GM18502 (cell line): ENCODE measurements at regions not wholly inside any gene's neighbourhood (a gene's known extent, or its start where the extent isn't known, plus 50 kb on each side); places are given as distances from the start of the nearest gene placed in this dataset.

Source experiments
- ATAC-seq: cut with Tn5 transposase; IDR thresholded peaks from one replicate; pipeline ENCODE4 v1.9.1; 2021; ENCODE audit warnings: mild to moderate bottlenecking; ENCODE audit not compliant: unreplicated experiment, poor library complexity

- ATAC-seq = no peak
These were observed 545.5 kb upstream of the MGMT start for GRCh38 chr10:128921389-128922022.

GRCh38 chr10:128922172-128922571, 544.9 kb upstream of the MGMT start:
- no peak for ATAC-seq

GRCh38 chr10:128922619-128923196, 544.3 kb upstream of the MGMT start:
- no peak for ATAC-seq

GRCh38 chr10:128924918-128925317, 542.1 kb upstream of the MGMT start:
- ATAC-seq = no peak

- no peak for ATAC-seq
These were observed 540.3 kb upstream of the MGMT start for GRCh38 chr10:128926711-128927110.

DNA sequence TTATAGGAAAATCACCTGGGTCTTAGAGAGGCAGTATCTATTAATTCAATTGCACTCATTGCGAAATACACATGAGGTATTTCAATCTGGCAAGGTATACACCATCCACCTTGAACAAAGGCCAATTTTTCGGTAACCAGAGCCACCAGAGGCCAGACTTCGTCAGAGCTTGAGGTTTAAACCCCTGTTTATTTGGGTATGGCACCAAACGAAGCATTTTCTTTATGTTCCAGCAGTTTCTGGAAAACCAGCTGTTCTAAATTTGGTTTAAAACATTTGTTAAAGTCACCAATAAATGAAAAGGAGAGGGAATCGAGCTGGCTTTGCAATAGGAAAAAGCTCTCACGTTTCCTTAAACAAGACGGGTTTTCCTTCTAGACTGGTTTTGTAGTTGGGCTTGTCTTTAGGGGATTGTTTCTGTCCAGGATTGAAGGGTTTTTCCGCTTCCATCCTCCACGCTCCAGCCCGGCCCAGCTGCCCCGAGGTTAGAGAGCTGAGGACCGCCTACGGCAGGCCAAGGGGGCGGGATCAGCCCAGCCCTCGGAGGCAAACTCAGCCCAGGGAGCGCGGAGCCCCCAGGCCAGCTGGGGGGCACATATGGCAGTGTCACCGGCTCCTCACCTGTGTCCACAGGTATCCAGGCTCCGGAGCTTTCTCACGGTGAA, 539.4 kb upstream of the MGMT start:
- ATAC-seq = no peak

GRCh38 chr10:128928231-128928836, 538.7 kb upstream of the MGMT start:
- ATAC-seq = no peak

DNA sequence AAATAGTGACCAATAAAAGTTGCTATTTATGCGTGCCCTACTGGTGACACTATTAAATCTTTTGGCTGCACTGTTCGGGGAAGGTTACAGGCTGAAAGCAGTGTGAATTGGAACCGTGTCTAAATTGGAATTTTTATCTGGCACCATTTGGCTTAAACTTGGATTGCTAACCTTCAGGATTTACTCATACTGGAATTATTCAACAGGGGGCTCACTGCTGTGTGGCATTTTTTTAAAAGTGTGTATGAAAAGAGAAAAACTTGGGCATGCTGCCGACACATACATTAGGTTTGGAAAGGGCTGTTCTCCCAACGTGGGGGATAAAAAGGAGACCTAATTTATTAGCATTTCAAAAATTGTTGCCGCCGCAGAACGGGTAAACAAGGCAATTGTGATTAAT, 537.9 kb upstream of the MGMT start:
- no peak for ATAC-seq

DNA sequence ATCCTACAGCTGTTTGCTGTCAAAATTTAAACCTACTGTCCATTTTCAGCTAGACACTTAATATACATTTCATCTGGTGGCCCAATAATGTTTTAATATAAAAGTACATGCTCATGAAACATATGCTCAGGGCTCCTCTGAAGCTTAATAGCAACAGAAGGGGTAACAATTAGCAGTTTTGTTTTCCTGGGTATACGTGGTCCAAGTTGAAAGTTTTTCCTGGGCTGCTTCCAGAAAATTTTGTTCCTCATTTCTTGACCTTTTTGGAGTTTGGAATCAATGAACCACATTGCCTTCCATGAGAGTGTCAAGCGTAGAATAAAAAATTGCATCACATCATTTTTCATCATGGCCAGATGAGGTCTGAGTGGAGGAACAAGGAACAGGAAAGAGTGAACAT, 537.3 kb upstream of the MGMT start:
- ATAC-seq = no peak

DNA sequence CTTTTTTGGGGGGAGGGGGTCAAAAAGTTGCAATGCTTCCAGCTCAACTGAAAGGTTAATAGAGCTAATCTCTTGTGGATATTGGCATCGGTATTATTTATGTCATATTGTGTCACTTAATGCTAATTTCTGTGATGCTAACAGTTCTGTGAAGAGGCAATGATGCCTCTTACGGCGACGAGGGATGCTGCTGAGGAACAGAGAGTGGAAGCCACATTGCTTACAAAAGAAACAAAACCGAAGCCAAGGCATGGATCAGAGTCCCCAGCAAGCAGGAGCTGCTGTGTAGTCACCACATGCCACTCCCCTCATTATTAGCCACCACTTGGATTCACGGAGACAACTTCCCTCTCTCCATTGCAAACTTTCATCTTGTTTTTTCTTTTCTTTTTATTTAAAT, 536.5 kb upstream of the MGMT start:
- no peak for ATAC-seq

GRCh38 chr10:128932071-128932820, 534.8 kb upstream of the MGMT start:
- ATAC-seq = no peak

- ATAC-seq = no peak
These were observed 532.5 kb upstream of the MGMT start for GRCh38 chr10:128934492-128934891.

DNA sequence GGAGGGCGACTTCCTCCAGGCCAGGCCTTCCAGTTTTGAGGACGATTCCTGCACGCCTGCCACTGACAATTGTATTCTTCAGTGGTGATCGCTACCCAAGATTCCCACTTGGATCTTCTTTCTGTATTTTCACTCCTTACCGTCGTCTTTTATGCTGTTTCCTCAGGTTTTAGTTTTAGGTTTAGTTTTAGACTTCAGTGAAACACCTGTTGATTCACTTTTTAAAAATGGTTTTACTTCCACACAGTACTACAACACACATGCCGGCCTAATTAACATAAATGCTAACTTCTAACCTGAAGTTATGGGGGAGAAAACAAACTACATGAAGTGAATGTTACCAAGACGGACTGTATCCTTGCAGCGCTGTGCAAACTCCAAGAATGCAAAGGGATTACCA, 530.6 kb upstream of the MGMT start:
- no peak for ATAC-seq

DNA sequence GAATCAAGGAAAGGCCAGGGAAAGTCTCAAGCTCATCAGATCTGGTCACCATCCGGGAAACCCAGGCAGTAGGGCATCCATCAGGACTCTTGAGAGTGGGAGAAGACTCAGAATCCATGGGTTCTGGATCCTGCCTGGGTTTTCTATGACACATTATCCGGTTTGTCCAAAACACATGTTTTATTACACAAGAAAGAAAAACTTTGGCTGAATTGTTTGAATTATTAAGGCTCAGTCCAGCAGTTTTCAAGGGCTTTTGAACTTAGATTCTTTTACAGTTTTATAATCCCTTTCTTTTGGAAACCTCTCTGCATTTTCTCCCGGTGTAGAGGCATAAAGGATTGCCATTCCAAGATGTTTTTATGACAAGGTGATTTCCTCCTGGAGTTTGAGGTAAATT, 528.5 kb upstream of the MGMT start:
- ATAC-seq = no peak

DNA sequence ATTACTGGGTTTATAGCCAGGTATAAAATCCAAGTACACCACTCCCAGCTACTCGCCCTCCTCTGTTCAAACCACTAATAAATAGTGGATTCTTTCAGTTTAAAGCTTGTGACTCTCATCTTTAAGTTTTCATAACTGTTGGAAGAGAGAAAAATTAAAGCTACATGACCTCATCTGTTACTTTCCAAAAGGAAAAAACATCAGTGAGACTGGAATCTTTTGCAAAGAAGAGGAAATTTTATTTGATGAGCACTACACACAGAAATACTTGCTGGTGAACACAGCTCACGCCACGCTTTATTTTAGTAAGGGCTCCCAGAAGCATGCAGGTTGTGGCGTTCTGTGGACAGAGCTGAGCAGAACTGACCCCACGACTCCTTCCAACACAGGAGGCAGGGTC, 527.0 kb upstream of the MGMT start:
- ATAC-seq = no peak

DNA sequence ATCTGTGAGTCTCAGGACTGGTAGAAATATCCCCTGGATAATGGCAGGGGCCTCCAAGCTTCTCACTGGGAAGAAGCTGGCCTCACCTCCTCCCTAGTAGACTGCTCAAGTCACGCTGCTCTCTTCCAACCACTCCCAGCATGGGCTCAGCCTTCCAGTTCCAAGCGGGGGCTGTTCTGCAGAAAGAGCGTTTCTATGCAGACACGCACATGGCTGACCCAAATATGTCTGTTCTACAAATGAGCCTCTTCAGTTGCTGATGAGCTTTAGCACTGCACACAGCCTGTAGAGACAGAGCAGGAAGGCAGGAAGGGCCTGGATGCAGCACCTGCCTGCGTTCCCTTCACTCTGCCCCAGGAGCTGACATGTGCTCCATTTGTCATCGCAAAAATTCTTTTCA, 523.9 kb upstream of the MGMT start:
- no peak for ATAC-seq

DNA sequence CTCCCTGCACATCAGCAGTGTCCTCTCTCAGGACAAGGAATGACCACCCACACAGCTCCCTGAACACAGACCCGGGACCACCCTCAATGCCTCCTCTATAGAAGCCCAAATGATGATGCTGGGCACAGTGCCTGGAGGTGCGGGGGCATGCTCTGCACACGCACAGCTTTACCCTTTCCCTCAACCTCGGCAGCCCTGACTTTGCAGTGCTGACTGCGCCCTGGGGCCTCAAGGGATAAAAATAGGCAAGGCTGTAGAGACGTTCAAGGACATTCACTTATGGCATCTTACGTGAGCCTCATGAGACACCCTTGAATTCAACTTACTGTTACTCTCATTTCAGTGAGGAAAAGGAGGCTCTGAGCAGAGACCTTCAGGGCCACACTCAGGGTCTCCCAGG, 521.6 kb upstream of the MGMT start:
- no peak for ATAC-seq

GRCh38 chr10:128950159-128950915, 516.7 kb upstream of the MGMT start:
- no peak for ATAC-seq

DNA sequence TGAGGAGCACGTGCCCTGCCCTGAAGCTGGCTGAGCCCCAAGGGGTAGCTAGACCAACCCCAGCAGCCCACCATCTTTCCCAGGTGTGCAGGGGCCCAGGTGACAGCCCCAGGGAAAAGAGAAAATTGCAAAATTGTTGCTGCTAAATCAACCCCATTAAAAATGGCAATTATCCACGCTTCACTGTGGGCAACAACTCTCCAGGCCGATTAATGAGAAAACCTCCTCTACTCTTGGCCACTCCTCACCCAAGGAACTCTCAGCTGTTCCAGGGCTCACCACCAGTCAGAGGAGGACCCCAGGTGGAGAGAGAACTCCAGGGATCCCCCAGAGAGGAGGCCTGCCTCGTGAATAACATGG, 516.1 kb upstream of the MGMT start:
- no peak for ATAC-seq

DNA sequence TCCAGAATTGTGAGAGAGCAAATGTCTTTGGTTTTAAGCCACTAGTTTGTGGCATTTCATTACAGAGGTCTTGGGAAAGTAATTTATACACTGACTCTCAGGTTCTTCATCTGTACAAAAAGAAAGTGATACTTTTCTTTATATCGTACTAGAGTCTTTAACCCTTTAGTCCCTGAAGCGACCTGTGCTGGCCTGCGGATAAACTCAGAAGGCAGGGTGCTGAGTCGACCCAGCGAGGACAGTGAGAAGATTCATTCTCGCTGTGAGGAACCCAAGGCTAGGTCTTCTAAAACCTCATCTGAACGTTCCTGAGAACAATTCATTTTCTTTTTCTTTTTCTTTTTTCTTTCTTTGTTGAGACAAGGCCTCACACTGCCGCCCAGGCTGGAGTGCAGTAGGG, 514.2 kb upstream of the MGMT start:
- no peak for ATAC-seq
